Stimulated activated CD4-positive, alpha-beta T cell treated with anti-CD3 and anti-CD28 coated beads, Interleukin-2, amount 100 ng/mL, for 48 hours (primary cell): ENCODE measurements at regions not wholly inside any gene's neighbourhood (a gene's known extent, or its start where the extent isn't known, plus 50 kb on each side); places are given as distances from the start of the nearest gene placed in this dataset.

Source experiments
- DNase-seq, 2 donors: peaks; one replicate each; pipeline ENCODE4 v3.0.0-alpha.2; 2020

- DNase-seq: peak in 1 of 2 donors; percentile 27
Observed at GRCh38 chr3:44058022-44058867, 183.4 kb upstream of the TOPAZ1 start.

- no peak for DNase-seq
Observed at GRCh38 chr3:44058868-44059203, 182.8 kb upstream of the TOPAZ1 start.

GRCh38 chr3:44060164-44060563 lies 181.5 kb upstream of the TOPAZ1 start:
- no peak for DNase-seq

GRCh38 chr3:44061268-44061667 lies 180.4 kb upstream of the TOPAZ1 start:
- DNase-seq: no peak

GRCh38 chr3:44061961-44062360 lies 179.7 kb upstream of the TOPAZ1 start:
- DNase-seq: no peak

DNA sequence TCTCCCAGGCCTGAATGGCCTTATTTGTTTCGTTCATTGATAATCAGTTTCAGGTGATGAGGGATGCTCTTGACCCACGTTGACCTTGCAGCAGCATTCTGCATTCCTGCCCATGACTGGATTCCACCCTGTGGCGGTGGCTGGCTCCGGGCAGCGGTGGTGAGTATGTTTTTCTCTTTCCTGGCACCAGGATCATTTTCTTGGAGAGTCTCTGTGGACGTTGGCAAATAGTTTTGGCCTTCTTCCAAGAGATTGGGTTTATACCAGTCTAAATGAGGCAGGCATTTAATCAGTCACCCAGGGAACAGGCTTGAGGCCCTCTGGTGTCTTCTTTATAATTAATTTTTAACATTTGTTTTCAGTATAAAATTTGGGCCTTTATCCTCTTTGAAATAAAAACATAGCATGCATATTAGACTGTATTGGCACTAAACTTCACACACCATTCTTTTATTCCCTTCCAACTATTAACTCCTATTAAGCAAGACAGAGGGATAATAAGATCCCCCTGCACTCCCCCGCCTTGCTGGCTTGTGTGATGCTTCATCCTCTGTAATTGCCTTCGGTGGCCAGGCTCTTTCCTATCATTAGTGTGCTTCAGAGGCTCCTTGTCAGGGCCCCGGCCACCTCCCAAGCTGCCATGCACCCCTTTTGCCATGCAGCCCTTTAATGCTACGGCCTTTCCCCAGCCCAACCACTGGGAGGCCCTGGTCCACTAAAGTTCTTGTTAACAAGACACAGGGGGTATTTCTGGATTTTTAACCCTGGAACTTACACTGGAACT lies 176.2 kb upstream of the TOPAZ1 start:
- no peak for DNase-seq

DNA sequence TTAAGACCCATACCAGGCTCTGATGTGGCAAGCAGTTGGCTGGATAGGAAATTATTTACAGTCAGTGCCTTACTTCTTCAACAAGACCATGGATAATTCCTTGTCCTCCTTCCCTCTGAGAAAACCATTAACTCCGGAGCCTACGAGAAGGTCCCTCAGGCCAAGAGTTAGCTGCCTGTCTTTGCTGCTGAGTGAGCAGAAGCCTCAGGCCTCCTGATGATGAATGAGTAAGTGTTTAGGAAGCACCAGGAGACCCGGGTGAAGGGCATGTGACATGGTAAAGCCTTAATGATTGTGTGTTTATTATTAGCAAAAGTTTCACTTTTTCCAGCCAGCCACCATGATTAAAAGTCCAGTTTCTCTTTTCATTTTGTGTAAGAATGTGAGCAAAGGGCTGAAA lies 174.9 kb upstream of the TOPAZ1 start:
- no peak for DNase-seq

GRCh38 chr3:44067431-44067830 lies 174.3 kb upstream of the TOPAZ1 start:
- DNase-seq: no peak

DNA sequence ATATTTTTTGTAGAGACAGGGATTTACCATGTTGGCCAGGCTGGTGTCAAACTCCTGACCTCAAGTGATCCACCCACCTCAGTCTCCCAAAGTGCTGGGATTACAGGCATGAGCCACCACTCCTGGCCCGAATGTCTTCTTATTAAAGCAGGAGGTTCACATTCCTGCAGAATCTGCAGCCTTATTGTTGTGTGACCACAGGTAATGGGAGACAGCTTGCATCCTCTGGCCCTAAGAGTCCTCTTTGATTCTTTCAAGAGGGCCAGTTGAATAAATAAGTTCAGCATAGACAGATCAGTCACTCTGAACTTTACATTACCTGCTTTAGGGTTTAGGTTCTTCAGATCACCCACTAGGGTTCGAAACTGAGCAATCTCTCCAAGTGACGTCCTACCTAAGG lies 172.9 kb upstream of the TOPAZ1 start:
- no peak for DNase-seq

- DNase-seq: no peak
Observed at GRCh38 chr3:44069276-44069675, 172.4 kb upstream of the TOPAZ1 start.

DNA sequence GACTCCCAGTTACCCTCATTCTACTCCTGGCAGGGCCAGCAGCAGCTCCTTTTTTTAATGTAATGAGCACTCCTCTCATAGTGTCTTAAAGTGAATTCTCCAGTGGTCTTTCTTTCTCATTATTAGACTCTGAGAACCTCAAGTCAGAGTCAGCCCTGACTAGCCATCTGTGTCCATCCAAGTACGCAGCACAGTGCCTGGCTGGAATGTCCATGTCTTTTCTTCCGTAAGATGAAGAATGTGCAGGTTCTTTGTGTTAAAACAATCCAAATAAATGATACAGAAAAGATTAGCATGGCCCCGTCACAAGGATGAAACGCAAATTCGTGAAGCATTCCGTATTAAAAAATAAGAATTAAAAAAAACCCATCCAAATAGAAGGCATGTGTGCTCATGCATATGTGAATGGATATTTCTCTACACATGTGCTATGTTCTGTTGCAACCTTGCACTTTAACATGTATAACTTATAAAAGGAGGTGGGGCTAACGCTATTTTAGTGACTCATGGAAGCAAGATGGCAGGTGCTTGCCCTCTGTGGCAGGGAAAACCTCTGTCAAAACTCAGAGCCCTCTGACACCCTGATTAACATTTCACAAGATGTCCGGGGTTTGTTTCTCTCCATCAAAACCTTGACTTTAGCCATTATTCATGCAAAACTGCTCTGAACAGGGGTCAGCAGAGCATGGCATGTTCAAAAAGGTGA lies 170.7 kb upstream of the TOPAZ1 start:
- no peak for DNase-seq

- no peak for DNase-seq
Observed at GRCh38 chr3:44072601-44073540, 168.8 kb upstream of the TOPAZ1 start.

DNA sequence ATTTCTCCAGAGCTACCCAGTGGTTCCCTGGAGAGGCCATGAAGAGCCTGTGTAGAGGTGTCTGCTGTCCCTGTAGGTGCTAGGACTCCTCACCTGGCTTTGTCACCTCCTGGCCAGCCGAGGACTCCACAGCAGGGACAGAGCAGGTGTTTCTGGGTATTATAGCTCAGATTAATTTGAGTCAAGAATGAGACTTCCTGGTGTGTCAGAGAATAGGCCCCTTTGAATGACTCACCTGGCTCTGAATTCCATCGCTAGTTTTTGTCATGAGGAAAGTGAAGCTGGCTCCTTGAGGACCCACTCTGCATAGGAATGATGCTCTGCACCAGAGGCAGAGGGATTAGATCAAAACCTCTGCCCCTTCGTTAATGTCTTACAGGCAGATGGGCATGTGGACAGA lies 167.5 kb upstream of the TOPAZ1 start:
- DNase-seq: no peak

- DNase-seq: no peak
Observed at GRCh38 chr3:44076221-44076829, 165.4 kb upstream of the TOPAZ1 start.

GRCh38 chr3:44077267-44077666 lies 164.4 kb upstream of the TOPAZ1 start:
- DNase-seq: no peak

DNA sequence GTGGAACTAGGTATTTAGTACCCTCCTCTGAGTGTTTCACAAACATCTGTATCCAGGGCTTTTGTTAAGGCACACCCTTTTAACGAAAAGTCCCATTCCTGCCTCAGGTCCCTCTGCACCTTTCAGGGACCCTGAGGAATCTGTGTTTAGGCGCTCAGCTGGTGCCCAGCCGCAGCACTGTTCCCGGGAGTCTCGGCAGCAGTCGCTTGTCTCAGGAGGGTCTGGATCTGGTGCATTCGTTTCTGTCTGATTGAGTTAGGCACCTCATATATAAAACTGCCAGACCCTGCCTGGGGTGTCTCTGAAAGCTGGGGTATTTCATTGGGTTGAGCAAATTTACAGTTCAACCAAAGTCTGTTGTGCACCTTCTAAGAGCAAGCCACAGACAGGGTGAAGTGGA lies 162.8 kb upstream of the TOPAZ1 start:
- no peak for DNase-seq

GRCh38 chr3:44079916-44080315 lies 161.8 kb upstream of the TOPAZ1 start:
- no peak for DNase-seq

DNA sequence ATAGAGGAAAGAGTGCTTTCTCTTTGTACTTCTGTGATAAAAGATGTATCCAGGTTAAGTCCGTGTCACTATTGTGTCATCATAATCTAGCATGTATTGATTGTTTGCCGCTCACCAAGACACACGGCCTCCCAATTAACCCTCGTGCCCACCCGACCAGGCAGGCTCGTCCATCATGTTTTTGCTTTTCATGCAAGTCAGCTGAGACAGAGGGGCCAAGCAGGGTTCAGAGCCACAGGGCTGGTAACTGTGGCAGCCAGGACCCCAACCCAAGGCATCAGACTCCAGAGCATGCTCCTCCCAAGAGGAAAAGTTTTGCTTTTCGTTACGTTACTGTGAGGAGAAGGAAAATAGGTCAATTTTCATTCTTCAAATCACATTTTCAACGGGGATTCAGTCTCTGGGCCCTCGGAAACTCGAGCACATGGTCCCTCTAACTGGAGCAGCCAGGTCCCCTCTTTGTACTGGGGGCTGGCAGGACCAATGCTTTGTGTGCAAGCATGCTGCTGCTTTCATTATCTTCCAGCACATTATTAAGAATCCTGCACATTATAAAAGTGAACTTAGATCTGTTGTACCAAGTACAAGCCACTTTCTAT lies 161.1 kb upstream of the TOPAZ1 start:
- no peak for DNase-seq

GRCh38 chr3:44090036-44090435 lies 151.7 kb upstream of the TOPAZ1 start:
- DNase-seq: no peak

GRCh38 chr3:44092497-44092896 lies 149.2 kb upstream of the TOPAZ1 start:
- DNase-seq: no peak

- no peak for DNase-seq
Observed at GRCh38 chr3:44093531-44093930, 148.2 kb upstream of the TOPAZ1 start.
